ENCODE measurements at regions not wholly inside any gene's neighbourhood (a gene's known extent, or its start where the extent isn't known, plus 50 kb on each side); places are given as distances from the start of the nearest gene placed in this dataset.

GRCh38 chr7:10672186-10672585 lies 301.5 kb upstream of the PHF14 start:
- H3K27ac ChIP-seq: no peak overlapping the region
- H3K36me3 ChIP-seq: no peaks in the 10 kb centered on the region
- H3K4me3 ChIP-seq: no peak overlapping the region
- no peak for DNase-seq
- TF ChIP-seq CTCF (IDR thresholded peaks at IDR 0.05): no peak
- H3K27me3 ChIP-seq: no peaks in the 10 kb centered on the region
- ATAC-seq: no peak
- H3K9me3 ChIP-seq: no peaks in the 10 kb centered on the region
- intact Hi-C loops (cut with DNase I): no loop called here
- H3K4me1 ChIP-seq: no peaks in the 10 kb centered on the region

DNA sequence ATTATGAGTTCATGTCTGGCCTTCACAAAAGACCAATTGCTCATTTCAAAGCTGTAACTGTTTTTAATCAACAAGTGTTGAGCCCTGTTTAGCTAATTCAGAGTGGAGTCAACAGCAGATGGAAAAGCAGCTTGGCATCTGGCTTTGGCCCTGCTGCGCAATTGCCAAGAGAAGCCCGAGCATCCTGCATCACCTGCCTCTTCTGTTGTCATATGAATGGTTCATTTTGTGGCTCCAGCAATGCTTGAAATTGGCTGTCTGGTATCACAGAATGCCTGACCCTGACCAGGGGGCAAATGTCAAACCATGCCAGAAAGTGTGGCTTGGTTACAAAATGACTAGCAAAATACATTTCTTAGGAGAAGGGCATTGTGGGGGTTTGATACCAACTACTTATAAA lies 296.5 kb upstream of the PHF14 start:
- H3K27me3 ChIP-seq: no peaks in the 10 kb centered on the region
- TF ChIP-seq CTCF (IDR thresholded peaks at IDR 0.05): no peak
- no peaks in the 10 kb centered on the region for H3K9me3 ChIP-seq
- no peaks in the 10 kb centered on the region for H3K36me3 ChIP-seq
- no peak overlapping the region for H3K4me3 ChIP-seq
- ATAC-seq: no peak
- no peak overlapping the region for H3K27ac ChIP-seq
- no peak for DNase-seq
- no peaks in the 10 kb centered on the region for H3K4me1 ChIP-seq
- intact Hi-C loops (cut with DNase I): no loop called here

DNA sequence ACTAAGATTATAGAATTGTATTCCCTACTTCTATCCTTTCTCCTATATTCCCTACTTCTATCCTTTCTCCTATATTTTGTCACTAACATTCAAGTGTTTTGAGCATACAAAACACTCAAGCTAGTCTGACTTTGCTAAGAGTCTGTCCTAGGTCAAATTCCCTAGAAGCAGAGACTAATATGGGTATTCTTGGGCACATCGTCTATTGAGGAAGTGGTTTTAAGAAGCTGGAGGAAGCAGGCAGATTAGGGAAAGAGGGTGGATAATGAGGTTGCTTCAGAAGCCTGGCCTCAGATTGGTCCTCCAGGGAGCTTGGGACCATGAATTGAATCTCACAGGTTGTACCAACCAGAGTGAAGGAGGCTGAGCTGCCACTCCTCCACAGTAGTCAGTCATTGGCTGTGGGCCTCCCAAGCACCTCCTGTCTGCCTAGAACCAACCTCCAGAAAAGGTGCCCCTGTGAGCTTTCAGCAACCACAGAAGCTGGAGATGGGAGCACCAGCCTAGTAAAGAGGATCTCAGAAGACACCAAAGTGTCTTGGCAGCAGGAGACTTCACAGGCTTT lies 295.9 kb upstream of the PHF14 start:
- TF ChIP-seq CTCF (IDR thresholded peaks at IDR 0.05): no peak
- Histone ChIP-seq H3K27me3 (no peaks in the 10 kb centered on the region), H3K27ac (no peak overlapping the region), H3K4me3 (no peak overlapping the region), H3K36me3 (no peaks in the 10 kb centered on the region), H3K4me1 (no peaks in the 10 kb centered on the region), H3K9me3 (no peaks in the 10 kb centered on the region)
- DNase-seq: no peak
- ATAC-seq: no peak
- intact Hi-C loops (cut with DNase I): no loop called here

GRCh38 chr7:10684606-10685005 lies 289.1 kb upstream of the PHF14 start:
- no peak for TF ChIP-seq CTCF (IDR thresholded peaks at IDR 0.05)
- DNase-seq (no peak), ATAC-seq (no peak)
- H3K9me3 ChIP-seq: peaks cover 0 to 11% of the 10 kb centered on the region in 2 donors
- intact Hi-C loops (cut with DNase I): no loop called here
- no peak overlapping the region for H3K4me3 ChIP-seq
- H3K4me1 ChIP-seq: no peaks in the 10 kb centered on the region
- H3K36me3 ChIP-seq: no peaks in the 10 kb centered on the region
- H3K27me3 ChIP-seq: no peaks in the 10 kb centered on the region
- no peak overlapping the region for H3K27ac ChIP-seq

GRCh38 chr7:10685040-10685439 lies 288.6 kb upstream of the PHF14 start:
- ATAC-seq (no peak), DNase-seq (no peak)
- intact Hi-C loops (cut with DNase I): no loop called here
- no peak overlapping the region for H3K27ac ChIP-seq
- H3K27me3 ChIP-seq: no peaks in the 10 kb centered on the region
- no peaks in the 10 kb centered on the region for H3K4me1 ChIP-seq
- H3K9me3 ChIP-seq: peaks cover 0 to 11% of the 10 kb centered on the region in 2 donors
- TF ChIP-seq CTCF (IDR thresholded peaks at IDR 0.05): no peak
- H3K4me3 ChIP-seq: no peak overlapping the region
- H3K36me3 ChIP-seq: no peaks in the 10 kb centered on the region

Measured in left lung (tissue), 4 donors.